GM12878 (cell line): ENCODE measurements at regions not wholly inside any gene's neighbourhood (a gene's known extent, or its start where the extent isn't known, plus 50 kb on each side); places are given as distances from the start of the nearest gene placed in this dataset.

Experiments
- CBFB ChIP-seq: IDR thresholded peaks from 2 replicates; pipeline ENCODE4 v1.6.1; 2016; ENCODE audit warnings: antibody characterized with exemption, low read depth
- TF ChIP-seq, protein P1 (sequence below): fragments of 450-650 bp; IDR thresholded peaks from 2 replicates; pipeline ENCODE4 v1.6.1; 2017; ENCODE audit warnings: low read depth, mild to moderate bottlenecking, moderate library complexity

DNA sequence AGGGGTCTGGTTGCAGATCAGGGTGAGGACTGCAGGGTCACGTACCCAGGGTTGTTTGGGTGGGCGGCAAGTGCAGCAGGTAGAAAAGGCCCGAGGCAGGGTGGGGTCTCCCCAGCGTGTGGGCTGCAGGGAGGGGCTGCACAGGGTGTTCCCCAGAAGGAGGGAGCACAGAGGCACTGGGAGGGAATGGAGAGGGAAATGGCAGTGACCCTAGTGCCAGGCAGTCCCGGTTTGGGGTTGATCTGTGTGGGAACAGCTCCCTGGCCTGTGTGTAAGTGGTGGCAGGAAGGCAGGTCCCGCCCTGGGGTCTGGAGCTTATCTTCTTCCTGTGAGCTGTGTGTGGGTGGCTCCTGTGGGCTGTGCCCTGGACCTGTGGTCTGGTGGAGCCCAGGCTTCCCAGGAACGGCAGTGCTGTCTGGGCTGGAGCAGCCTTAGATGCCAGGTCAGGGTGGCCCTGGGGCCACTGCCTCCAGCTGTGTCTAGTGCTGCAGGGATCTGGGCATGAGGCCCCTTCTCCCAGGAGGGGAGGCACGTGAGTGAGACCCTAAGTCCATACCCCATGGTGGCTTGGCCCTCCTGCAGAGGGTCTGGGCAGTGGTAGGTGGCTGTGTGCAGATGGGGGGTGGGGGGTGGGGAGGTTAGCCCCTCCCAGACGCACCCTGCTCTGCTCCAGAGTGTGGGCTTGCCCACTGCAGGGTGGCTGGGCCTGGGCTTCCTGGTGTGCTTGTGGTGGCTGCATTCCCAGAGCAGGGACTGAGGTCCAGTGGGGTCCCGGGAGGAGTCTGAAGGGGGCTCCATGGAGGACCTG, 363.5 kb downstream of the TMEM121 start:
- TF ChIP-seq, protein P1, sequence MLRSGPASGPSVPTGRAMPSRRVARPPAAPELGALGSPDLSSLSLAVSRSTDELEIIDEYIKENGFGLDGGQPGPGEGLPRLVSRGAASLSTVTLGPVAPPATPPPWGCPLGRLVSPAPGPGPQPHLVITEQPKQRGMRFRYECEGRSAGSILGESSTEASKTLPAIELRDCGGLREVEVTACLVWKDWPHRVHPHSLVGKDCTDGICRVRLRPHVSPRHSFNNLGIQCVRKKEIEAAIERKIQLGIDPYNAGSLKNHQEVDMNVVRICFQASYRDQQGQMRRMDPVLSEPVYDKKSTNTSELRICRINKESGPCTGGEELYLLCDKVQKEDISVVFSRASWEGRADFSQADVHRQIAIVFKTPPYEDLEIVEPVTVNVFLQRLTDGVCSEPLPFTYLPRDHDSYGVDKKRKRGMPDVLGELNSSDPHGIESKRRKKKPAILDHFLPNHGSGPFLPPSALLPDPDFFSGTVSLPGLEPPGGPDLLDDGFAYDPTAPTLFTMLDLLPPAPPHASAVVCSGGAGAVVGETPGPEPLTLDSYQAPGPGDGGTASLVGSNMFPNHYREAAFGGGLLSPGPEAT, result no peak
- no peak for TF ChIP-seq CBFB
